Endothelial cell of umbilical vein (primary cell): ENCODE measurements at regions not wholly inside any gene's neighbourhood (a gene's known extent, or its start where the extent isn't known, plus 50 kb on each side); places are given as distances from the start of the nearest gene placed in this dataset.

Experiments
- POLR2A ChIP-seq: IDR thresholded peaks from 2 replicates; pipeline ENCODE4 v1.6.1; 2012; ENCODE audit warnings: low read depth, mild to moderate bottlenecking, control low read depth, low read length
- POLR2AphosphoS5 ChIP-seq: IDR thresholded peaks from 2 replicates; pipeline ENCODE4 v1.6.1; 2012; ENCODE audit warnings: low read depth, mild to moderate bottlenecking, control low read depth, low read length, moderate library complexity; ENCODE audit not compliant: insufficient read depth
- TF ChIP-seq, protein P1 (sequence below): IDR thresholded peaks from 2 replicates; pipeline ENCODE4 v1.6.1; 2011; ENCODE audit not compliant: insufficient read depth, insufficient read length

DNA sequence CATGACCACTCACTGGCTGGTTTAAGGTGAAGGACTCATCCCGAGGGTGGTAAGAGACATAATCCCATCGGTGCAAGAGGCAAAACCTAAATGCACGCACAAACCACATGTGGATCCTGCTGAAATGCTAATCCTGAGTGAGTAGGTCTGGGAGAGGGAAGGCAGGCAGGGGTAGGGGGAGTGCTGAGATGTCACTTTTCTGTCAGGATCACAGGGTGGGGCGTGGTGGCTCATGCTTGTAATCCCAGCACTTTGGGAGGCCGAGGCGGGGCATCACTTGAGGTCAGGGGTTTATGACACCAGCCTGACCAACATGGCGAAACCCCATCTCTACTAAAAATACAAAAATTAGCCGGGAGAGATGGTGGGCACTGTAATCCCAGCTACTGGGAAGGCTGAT is 97.7 kb upstream of the SRSF6 start:
- TF ChIP-seq POLR2A (no peak), POLR2AphosphoS5 (no peak)
- TF ChIP-seq, protein P1, sequence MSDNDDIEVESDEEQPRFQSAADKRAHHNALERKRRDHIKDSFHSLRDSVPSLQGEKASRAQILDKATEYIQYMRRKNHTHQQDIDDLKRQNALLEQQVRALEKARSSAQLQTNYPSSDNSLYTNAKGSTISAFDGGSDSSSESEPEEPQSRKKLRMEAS, result no peak
